ENCODE measurements at regions not wholly inside any gene's neighbourhood (a gene's known extent, or its start where the extent isn't known, plus 50 kb on each side); places are given as distances from the start of the nearest gene placed in this dataset.

DNA sequence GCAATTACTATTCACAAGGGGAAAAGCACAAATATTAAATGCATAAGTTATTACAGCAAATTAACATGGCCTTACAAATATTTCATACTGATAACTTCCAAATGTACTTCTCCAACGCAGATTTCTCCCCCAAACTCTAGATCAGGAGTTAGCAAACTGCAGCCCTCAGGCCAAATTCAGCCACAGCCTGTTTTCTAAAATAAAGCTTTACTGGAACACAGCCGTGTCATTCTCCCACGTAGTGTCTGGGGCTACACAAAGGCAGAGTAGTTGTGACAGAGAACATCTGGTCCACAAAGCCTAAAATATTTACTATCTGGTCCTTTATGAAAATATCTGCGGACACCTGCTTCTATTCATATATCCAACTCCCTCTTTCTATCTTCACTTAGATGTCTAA, 151.8 kb upstream of the AHR start:
- H3K36me3 ChIP-seq (replicated peaks) = no peaks in the 10 kb centered on the region
- no peak overlapping the region for H3K27ac ChIP-seq
- H3K27me3 ChIP-seq (replicated peaks) = no peaks in the 10 kb centered on the region
- no peak overlapping the region for H3K4me3 ChIP-seq (ENCODE audit: low read depth, low read length)
- in situ Hi-C loops (cut with HindIII; ENCODE audit: low pct_ligation_motif_present, low sequenced_read_pairs) = no loop called here
- no peak for DNase-seq
- TF ChIP-seq, protein P1, sequence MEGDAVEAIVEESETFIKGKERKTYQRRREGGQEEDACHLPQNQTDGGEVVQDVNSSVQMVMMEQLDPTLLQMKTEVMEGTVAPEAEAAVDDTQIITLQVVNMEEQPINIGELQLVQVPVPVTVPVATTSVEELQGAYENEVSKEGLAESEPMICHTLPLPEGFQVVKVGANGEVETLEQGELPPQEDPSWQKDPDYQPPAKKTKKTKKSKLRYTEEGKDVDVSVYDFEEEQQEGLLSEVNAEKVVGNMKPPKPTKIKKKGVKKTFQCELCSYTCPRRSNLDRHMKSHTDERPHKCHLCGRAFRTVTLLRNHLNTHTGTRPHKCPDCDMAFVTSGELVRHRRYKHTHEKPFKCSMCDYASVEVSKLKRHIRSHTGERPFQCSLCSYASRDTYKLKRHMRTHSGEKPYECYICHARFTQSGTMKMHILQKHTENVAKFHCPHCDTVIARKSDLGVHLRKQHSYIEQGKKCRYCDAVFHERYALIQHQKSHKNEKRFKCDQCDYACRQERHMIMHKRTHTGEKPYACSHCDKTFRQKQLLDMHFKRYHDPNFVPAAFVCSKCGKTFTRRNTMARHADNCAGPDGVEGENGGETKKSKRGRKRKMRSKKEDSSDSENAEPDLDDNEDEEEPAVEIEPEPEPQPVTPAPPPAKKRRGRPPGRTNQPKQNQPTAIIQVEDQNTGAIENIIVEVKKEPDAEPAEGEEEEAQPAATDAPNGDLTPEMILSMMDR (IDR thresholded peaks at IDR 0.05; ENCODE audit: low read depth, low read length, missing control alignments) = no peak

DNA sequence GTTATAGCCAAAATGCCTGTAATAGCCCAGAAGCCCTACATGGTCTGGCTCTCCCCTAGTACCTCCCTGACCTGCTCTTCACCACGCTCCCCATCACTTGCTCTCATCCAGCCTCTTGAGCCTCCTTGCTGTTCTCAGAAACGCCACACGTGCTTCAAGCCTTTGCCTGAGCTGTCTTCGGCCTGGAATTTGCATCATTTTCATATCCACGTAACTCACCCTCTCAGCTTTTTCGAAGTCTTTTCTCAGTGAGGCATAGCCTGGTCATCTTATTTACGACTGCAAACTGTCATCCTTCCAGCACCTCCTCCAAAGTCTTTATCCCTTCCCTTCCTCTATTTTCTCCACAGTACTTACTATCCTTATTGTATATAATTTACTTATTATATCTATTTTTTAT, 151.0 kb upstream of the AHR start:
- Histone ChIP-seq H3K27me3 (replicated peaks) (no peaks in the 10 kb centered on the region), H3K4me3 (ENCODE audit: low read depth, low read length) (no peak overlapping the region), H3K27ac (no peak overlapping the region), H3K36me3 (replicated peaks) (no peaks in the 10 kb centered on the region)
- in situ Hi-C loops (cut with HindIII; ENCODE audit: low pct_ligation_motif_present, low sequenced_read_pairs) = no loop called here
- TF ChIP-seq, protein P1 (IDR thresholded peaks at IDR 0.05; ENCODE audit: low read depth, low read length, missing control alignments) = no peak
- DNase-seq = no peak

DNA sequence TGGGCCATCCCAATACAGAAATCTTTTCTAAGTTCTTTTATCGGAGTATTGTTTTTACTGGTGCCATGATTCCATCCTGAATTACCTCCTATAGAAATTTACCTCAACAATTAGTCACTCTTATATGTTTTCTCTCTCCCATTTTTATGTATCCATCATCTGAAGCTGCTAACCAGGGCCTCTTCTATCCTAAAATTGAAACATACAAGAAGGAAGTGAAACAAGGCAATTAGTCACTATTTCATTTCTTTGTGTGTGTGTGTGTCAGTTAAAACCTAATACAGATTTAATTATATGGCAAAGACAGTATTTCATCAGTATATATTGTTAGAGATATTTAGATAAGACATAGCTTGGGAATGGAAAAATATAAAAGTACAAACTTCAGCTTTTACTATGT, 148.4 kb upstream of the AHR start:
- in situ Hi-C loops (cut with HindIII; ENCODE audit: low pct_ligation_motif_present, low sequenced_read_pairs) = no loop called here
- TF ChIP-seq, protein P1 (IDR thresholded peaks at IDR 0.05; ENCODE audit: low read depth, low read length, missing control alignments) = no peak
- no peaks in the 10 kb centered on the region for H3K36me3 ChIP-seq (replicated peaks)
- H3K27ac ChIP-seq = no peak overlapping the region
- H3K4me3 ChIP-seq (ENCODE audit: low read depth, low read length) = no peak overlapping the region
- no peaks in the 10 kb centered on the region for H3K27me3 ChIP-seq (replicated peaks)
- no peak for DNase-seq

DNA sequence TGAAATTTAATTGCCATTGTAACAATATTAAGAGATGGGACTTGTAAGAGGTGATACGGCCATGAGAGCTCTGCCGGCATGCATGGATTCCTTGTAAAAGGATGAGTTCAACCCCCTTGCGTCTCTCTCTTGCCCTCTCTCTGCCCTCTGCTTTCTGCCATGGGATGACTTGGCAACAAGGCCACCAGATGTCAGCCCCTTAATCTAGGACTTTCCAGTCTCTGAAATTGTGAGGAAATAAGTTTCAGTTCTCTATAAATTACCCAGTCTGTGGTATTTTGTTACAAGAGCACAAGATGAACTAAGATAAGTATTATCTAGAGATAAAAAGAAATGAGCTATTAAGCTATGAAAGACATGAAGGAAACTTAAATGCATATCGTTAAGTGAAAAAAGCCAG, 145.7 kb upstream of the AHR start:
- no peak overlapping the region for H3K4me3 ChIP-seq (ENCODE audit: low read depth, low read length)
- H3K36me3 ChIP-seq (replicated peaks) = no peaks in the 10 kb centered on the region
- in situ Hi-C loops (cut with HindIII; ENCODE audit: low pct_ligation_motif_present, low sequenced_read_pairs) = no loop called here
- no peak for DNase-seq
- no peak overlapping the region for H3K27ac ChIP-seq
- H3K27me3 ChIP-seq (replicated peaks) = no peaks in the 10 kb centered on the region
- TF ChIP-seq, protein P1 (IDR thresholded peaks at IDR 0.05; ENCODE audit: low read depth, low read length, missing control alignments) = no peak

DNA sequence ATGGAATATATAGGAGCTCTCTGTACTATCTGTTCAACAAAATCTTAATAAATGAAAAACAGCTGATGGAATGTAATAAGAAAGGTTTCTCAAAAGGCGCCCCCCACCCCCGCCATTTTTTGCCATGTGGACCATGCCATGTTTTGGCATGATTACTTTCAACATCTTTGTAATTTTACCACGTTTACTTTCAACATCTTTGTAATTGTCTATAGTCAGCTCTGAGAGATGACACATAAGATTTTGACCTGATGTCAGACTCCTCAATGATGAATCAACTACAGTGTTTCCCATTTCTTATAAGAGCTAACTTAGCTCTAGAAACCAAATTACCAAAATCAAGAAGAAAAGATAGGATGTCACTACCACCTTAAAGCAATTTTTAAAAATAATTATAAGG, 144.9 kb upstream of the AHR start:
- Histone ChIP-seq H3K27ac (no peak overlapping the region), H3K27me3 (replicated peaks) (no peaks in the 10 kb centered on the region), H3K4me3 (ENCODE audit: low read depth, low read length) (no peak overlapping the region), H3K36me3 (replicated peaks) (no peaks in the 10 kb centered on the region)
- DNase-seq = no peak
- TF ChIP-seq, protein P1 (IDR thresholded peaks at IDR 0.05; ENCODE audit: low read depth, low read length, missing control alignments) = no peak
- in situ Hi-C loops (cut with HindIII; ENCODE audit: low pct_ligation_motif_present, low sequenced_read_pairs) = no loop called here

DNA sequence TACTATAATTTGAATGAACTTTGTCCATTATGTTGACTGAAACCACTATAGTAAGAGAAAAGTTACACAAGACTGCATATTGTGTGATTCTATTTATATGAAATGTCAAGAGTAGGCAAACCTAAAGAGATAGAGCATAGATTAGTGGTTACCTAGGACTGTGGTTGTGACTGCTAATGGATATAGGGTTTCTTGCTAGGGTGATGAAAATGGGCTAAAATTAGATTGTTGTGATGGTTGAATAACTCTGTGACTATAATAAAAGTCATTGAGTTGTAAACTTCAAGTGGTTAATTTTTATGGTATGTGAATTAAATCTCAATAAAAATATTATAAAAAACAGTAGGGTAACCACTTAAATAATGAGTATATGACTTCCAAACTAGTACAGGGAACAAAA, 142.9 kb upstream of the AHR start:
- H3K27me3 ChIP-seq (replicated peaks) = no peaks in the 10 kb centered on the region
- TF ChIP-seq, protein P1 (IDR thresholded peaks at IDR 0.05; ENCODE audit: low read depth, low read length, missing control alignments) = no peak
- no peaks in the 10 kb centered on the region for H3K36me3 ChIP-seq (replicated peaks)
- no peak for DNase-seq
- H3K4me3 ChIP-seq (ENCODE audit: low read depth, low read length) = no peak overlapping the region
- in situ Hi-C loops (cut with HindIII; ENCODE audit: low pct_ligation_motif_present, low sequenced_read_pairs) = no loop called here
- no peak overlapping the region for H3K27ac ChIP-seq

All from brain microvascular endothelial cell (primary cell).